Mesenchymal stem cell (in vitro differentiated cells and primary cell): ENCODE measurements at regions not wholly inside any gene's neighbourhood (a gene's known extent, or its start where the extent isn't known, plus 50 kb on each side); places are given as distances from the start of the nearest gene placed in this dataset.

Experiments
- DNase-seq: peaks from one replicate; pipeline ENCODE4 v3.0.0-alpha.2; 2013
- H2AFZ ChIP-seq: one replicate; pipeline ENCODE4 v1.6.1; 2013; ENCODE audit warnings: low read depth, mild to moderate bottlenecking, control low read depth, inconsistent platforms, low read length, moderate library complexity
- H2AK5ac ChIP-seq: 2 replicates; pipeline ENCODE4 v1.6.1; 2013; ENCODE audit warnings: low read length, moderate library complexity, mild to moderate bottlenecking, inconsistent platforms; ENCODE audit not compliant: severe bottlenecking
- H2BK120ac ChIP-seq: one replicate; pipeline ENCODE4 v1.6.1; 2013; ENCODE audit warnings: low read depth, mild to moderate bottlenecking, inconsistent platforms, low read length, moderate library complexity
- H2BK12ac ChIP-seq, 2 experiments: one replicate each; pipeline ENCODE4 v1.6.1; 2013; ENCODE audit warnings: inconsistent platforms in 2 of 2, low read length in 2 of 2, mild to moderate bottlenecking in 2 of 2, moderate library complexity in 2 of 2, control low read depth in 1 of 2
- H2BK15ac ChIP-seq: one replicate; pipeline ENCODE4 v1.6.1; 2013; ENCODE audit warnings: mild to moderate bottlenecking, low read depth, inconsistent platforms; ENCODE audit not compliant: poor library complexity, severe bottlenecking
- H2BK5ac ChIP-seq: 2 replicates; pipeline ENCODE4 v1.6.1; 2013; ENCODE audit warnings: low read depth, mild to moderate bottlenecking, low read length, control low read depth, inconsistent platforms; ENCODE audit not compliant: poor library complexity, severe bottlenecking
- H3K14ac ChIP-seq, 2 experiments: one replicate each; pipeline ENCODE4 v1.6.1; 2013; ENCODE audit warnings: inconsistent platforms in 2 of 2, low read length in 2 of 2, control low read depth in 1 of 2, mild to moderate bottlenecking in 1 of 2, moderate library complexity in 1 of 2
- H3K18ac ChIP-seq, 2 experiments: one replicate each; pipeline ENCODE4 v1.6.1; 2013; ENCODE audit warnings: inconsistent platforms in 2 of 2, low read length in 2 of 2, control low read depth in 1 of 2, low read depth in 1 of 2, mild to moderate bottlenecking in 1 of 2
- H3K23ac ChIP-seq, 2 experiments: one replicate each; pipeline ENCODE4 v1.6.1; 2013; ENCODE audit warnings: inconsistent platforms in 2 of 2, low read length in 2 of 2, mild to moderate bottlenecking in 2 of 2, moderate library complexity in 2 of 2, control low read depth in 1 of 2
- H3K27ac ChIP-seq: 2 replicates; pipeline ENCODE4 v1.5.1; 2013; ENCODE audit warnings: mild to moderate bottlenecking, moderate library complexity, low read length, control low read depth, inconsistent platforms; ENCODE audit not compliant: poor library complexity, severe bottlenecking
- H3K27me3 ChIP-seq, 2 experiments: 2 replicates each; pipeline versions ENCODE4 v1.6.1 to v1.7.0; 2013; ENCODE audit warnings: low read length in 2 of 2, mild to moderate bottlenecking in 2 of 2, moderate library complexity in 2 of 2, control low read depth in 1 of 2, inconsistent platforms in 1 of 2; ENCODE audit not compliant: control insufficient read depth in 1 of 2, insufficient read depth in 1 of 2
- H3K36me3 ChIP-seq, 2 experiments: 2 replicates each; pipeline versions ENCODE4 v1.6.1 to v1.7.0; 2013; ENCODE audit warnings: low read length in 2 of 2, control low read depth in 1 of 2, inconsistent platforms in 1 of 2, low read depth in 1 of 2, mild to moderate bottlenecking in 1 of 2; ENCODE audit not compliant: insufficient read depth in 2 of 2, control insufficient read depth in 1 of 2
- H3K4ac ChIP-seq, 2 experiments: one replicate each; pipeline ENCODE4 v1.6.1; 2013; ENCODE audit warnings: inconsistent platforms in 2 of 2, low read length in 2 of 2, mild to moderate bottlenecking in 2 of 2, moderate library complexity in 2 of 2, control low read depth in 1 of 2, low read depth in 1 of 2
- H3K4me1 ChIP-seq: 2 replicates; pipeline ENCODE4 v1.6.1; 2013; ENCODE audit warnings: low read depth, low read length, control low read depth; ENCODE audit not compliant: control insufficient read depth, insufficient read depth
- H3K4me2 ChIP-seq: 2 replicates; pipeline ENCODE4 v1.6.1; 2013; ENCODE audit warnings: low read length, mild to moderate bottlenecking, inconsistent platforms; ENCODE audit not compliant: poor library complexity, severe bottlenecking
- H3K4me3 ChIP-seq, 2 experiments: 2 replicates each; pipeline versions ENCODE4 v1.5.1 to v1.7.0; 2013; ENCODE audit warnings: low read length in 2 of 2, mild to moderate bottlenecking in 2 of 2, control low read depth in 1 of 2, low read depth in 1 of 2; ENCODE audit not compliant: insufficient read depth in 1 of 2
- H3K79me1 ChIP-seq: replicated peaks from 2 replicates; pipeline ENCODE4 v1.6.1; 2013; ENCODE audit warnings: mild to moderate bottlenecking, control low read depth, low read length, inconsistent platforms; ENCODE audit not compliant: poor library complexity, severe bottlenecking
- H3K9ac ChIP-seq: 2 replicates; pipeline ENCODE4 v1.7.0; 2013; ENCODE audit warnings: mild to moderate bottlenecking, low read length, moderate library complexity
- H3K9me3 ChIP-seq: 2 replicates; pipeline ENCODE4 v1.7.0; 2013; ENCODE audit warnings: mild to moderate bottlenecking, low read length; ENCODE audit not compliant: control insufficient read depth
- H4K8ac ChIP-seq: one replicate; pipeline ENCODE4 v1.6.1; 2013; ENCODE audit warnings: inconsistent platforms, mild to moderate bottlenecking, low read length, moderate library complexity
- H4K91ac ChIP-seq: one replicate; pipeline ENCODE4 v1.6.1; 2013; ENCODE audit warnings: mild to moderate bottlenecking, low read length, inconsistent platforms
- WGBS: methylation state at CpG from one replicate; pipeline ENCODE4 v1.1.7; 2013; ENCODE audit warnings: mixed read lengths; 5-methylcytosine and 5-hydroxymethylcytosine counted together

DNA sequence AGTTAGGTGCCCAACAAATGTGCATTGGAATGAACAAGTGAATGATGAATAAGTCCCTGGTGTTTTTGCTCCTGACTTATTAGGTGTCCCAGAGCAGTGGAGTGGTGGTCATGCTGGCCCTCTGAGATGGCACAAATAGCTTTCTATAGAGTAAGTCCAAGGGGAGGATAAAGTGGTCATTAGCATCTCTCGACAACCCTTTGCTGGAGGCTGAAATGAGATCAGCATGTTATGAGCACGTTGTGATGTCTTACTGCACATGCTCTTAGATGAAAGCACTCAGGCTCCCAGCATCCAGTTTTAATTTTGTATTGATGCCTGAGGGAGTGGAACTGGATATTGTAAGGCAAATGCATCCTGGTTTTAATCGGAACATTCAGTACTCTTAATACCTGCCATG lies 326.2 kb downstream of the RFC3 start:
- H3K79me1 ChIP-seq: no peaks in the 10 kb centered on the region
- WGBS: 74% methylated on average over 2 of the region's 3 CpGs
- H2BK120ac ChIP-seq: no peak overlapping the region
- peaks cover 0 to 12% of the 10 kb centered on the region in 2 experiments for H3K27me3 ChIP-seq
- H3K18ac ChIP-seq: no peak overlapping the region
- no peak overlapping the region for H3K14ac ChIP-seq
- no peaks in the 10 kb centered on the region for H3K4me1 ChIP-seq
- H2BK12ac ChIP-seq: no peak overlapping the region
- H3K36me3 ChIP-seq: no peaks in the 10 kb centered on the region
- H3K4me3 ChIP-seq: no peak overlapping the region
- no peak overlapping the region for H2AFZ ChIP-seq
- H2BK15ac ChIP-seq: no peak overlapping the region
- H3K23ac ChIP-seq: no peak overlapping the region
- no peaks in the 10 kb centered on the region for H3K9me3 ChIP-seq
- H2BK5ac ChIP-seq: no peak overlapping the region
- no peak overlapping the region for H3K27ac ChIP-seq
- no peak overlapping the region for H4K8ac ChIP-seq
- no peak overlapping the region for H3K4ac ChIP-seq
- H3K9ac ChIP-seq: no peak overlapping the region
- H4K91ac ChIP-seq: no peak overlapping the region
- H2AK5ac ChIP-seq: no peak overlapping the region
- H3K4me2 ChIP-seq: no peak overlapping the region
- no peak for DNase-seq

- H4K91ac ChIP-seq: no peak overlapping the region
Measured at GRCh38 chr13:34145061-34145460, 327.1 kb downstream of the RFC3 start.

DNA sequence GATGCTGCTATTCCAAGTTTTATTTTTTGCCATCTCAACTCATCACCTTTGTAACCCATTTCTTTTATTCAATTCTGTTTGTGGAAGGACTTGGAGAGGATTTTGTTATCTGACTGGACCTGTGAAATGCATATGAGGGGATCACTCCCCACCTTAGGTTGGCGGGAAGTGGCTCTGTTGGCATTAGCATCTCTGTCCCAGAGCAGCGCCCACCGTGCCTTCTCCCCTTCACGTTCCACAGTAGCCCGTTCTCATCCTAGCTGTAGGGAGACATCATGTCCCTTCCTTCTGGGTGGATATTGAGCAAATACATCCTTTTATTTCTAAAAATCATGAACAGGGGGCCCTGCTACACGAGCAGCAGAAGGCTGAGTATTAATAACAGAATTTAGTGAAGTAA lies 330.4 kb downstream of the RFC3 start:
- WGBS: 93% methylated on average over 5 of the region's 6 CpGs
- no peak overlapping the region for H2BK12ac ChIP-seq

More at GRCh38 chr13:34145061-34145460, 327.1 kb downstream of the RFC3 start:
- 100% methylated on average over 1 of the region's 3 CpGs for WGBS
- no peak overlapping the region for H3K23ac ChIP-seq
- no peak overlapping the region for H2BK12ac ChIP-seq
- H3K4ac ChIP-seq: no peak overlapping the region
- no peak overlapping the region for H3K4me3 ChIP-seq
- peaks cover 0 to 12% of the 10 kb centered on the region in 2 experiments for H3K27me3 ChIP-seq
- no peak overlapping the region for H3K4me2 ChIP-seq
- no peak overlapping the region for H2BK15ac ChIP-seq
- H4K8ac ChIP-seq: no peak overlapping the region
- no peak overlapping the region for H2BK5ac ChIP-seq
- H3K18ac ChIP-seq: no peak overlapping the region
- DNase-seq: no peak
- H2AK5ac ChIP-seq: no peak overlapping the region
- H3K36me3 ChIP-seq: no peaks in the 10 kb centered on the region
- H3K4me1 ChIP-seq: no peaks in the 10 kb centered on the region
- no peak overlapping the region for H2AFZ ChIP-seq
- no peak overlapping the region for H3K14ac ChIP-seq
- H3K9me3 ChIP-seq: no peaks in the 10 kb centered on the region
- no peak overlapping the region for H2BK120ac ChIP-seq
- H3K27ac ChIP-seq: no peak overlapping the region
- H3K79me1 ChIP-seq: no peaks in the 10 kb centered on the region
- no peak overlapping the region for H3K9ac ChIP-seq

DNA sequence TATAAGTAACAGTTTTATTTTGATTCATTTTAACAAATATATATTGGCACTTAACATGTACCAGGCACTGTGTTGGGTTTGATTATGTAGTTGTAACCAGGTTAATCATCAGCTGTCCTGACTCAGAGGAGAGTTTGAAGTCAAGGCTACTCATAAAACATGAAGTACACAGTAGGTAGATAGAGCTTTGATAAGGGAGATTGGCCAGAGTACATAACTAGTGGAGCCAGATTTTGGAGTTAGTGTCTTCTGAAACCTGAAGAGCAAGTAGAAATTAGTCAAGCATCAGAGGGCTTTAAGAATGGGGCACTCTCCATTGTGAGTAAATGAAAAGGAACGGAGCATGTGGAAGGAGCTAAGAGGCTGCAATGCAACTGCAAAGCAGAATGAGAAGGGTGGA lies 333.9 kb downstream of the RFC3 start:
- H4K8ac ChIP-seq: no peak overlapping the region
- no peak overlapping the region for H2BK15ac ChIP-seq

More for the DNA sequence above, 330.4 kb downstream of the RFC3 start:
- peaks cover 0 to 11% of the 10 kb centered on the region in 2 experiments for H3K27me3 ChIP-seq
- no peaks in the 10 kb centered on the region for H3K36me3 ChIP-seq
- no peaks in the 10 kb centered on the region for H3K4me1 ChIP-seq
- no peaks in the 10 kb centered on the region for H3K9me3 ChIP-seq
- no peak overlapping the region for H2BK120ac ChIP-seq
- no peak overlapping the region for H3K9ac ChIP-seq
- no peak overlapping the region for H3K4me3 ChIP-seq
- no peak overlapping the region for H3K18ac ChIP-seq
- no peak overlapping the region for H3K27ac ChIP-seq
- H4K91ac ChIP-seq: no peak overlapping the region
- DNase-seq: no peak
- no peak overlapping the region for H2BK5ac ChIP-seq
- no peak overlapping the region for H2AFZ ChIP-seq
- H3K23ac ChIP-seq: no peak overlapping the region
- no peak overlapping the region for H4K8ac ChIP-seq
- no peak overlapping the region for H2AK5ac ChIP-seq
- H3K79me1 ChIP-seq: no peaks in the 10 kb centered on the region
- H3K4ac ChIP-seq: no peak overlapping the region
- H3K14ac ChIP-seq: no peak overlapping the region
- H3K4me2 ChIP-seq: no peak overlapping the region
- H2BK15ac ChIP-seq: no peak overlapping the region

More for the DNA sequence above, 333.9 kb downstream of the RFC3 start:
- Histone ChIP-seq H3K4me3 (no peak overlapping the region), H2BK120ac (no peak overlapping the region), H2AK5ac (no peak overlapping the region), H2BK12ac (no peak overlapping the region), H3K4me1 (peaks cover 4% of the 10 kb centered on the region), H3K9me3 (no peaks in the 10 kb centered on the region), H3K18ac (no peak overlapping the region), H3K9ac (no peak overlapping the region), H3K79me1 (no peaks in the 10 kb centered on the region), H3K23ac (no peak overlapping the region), H3K27ac (no peak overlapping the region), H3K36me3 (no peaks in the 10 kb centered on the region), H2BK5ac (no peak overlapping the region), H4K91ac (no peak overlapping the region), H3K27me3 (peaks cover 0 to 8% of the 10 kb centered on the region in 2 experiments), H3K4me2 (no peak overlapping the region), H3K14ac (no peak overlapping the region), H3K4ac (no peak overlapping the region), H2AFZ (no peak overlapping the region)
- no peak for DNase-seq
- 91% methylated on average over 1 of the region's 1 CpG for WGBS
